ENCODE measurements at regions not wholly inside any gene's neighbourhood (a gene's known extent, or its start where the extent isn't known, plus 50 kb on each side); places are given as distances from the start of the nearest gene placed in this dataset.

DNA sequence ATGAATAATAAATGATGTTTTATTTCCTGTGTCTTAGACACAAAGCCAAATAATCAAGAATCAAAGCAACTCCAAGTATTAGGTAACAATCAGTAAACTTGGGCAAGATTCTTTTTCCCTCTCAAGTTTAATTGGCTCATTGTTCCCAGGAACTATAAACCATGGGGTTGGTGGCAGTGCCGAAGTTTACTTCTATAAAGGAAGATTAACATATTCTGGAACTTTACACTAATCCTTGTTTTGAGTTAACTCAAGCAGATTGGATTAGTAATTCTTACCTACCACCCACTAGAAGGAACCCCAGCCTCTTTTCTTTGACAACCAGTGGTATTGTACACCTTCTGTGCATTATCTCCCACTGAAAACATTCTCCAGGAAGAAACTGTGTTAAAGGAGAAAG, 197.1 kb downstream of the EXOC5 start:
- Mint-ChIP-seq H3K27me3 (peaks cover 22% of the 10 kb centered on the region), H3K4me3 (no peak overlapping the region), H3K9me3 (no peaks in the 10 kb centered on the region), H3K36me3 (ENCODE audit: low read depth) (no peaks in the 10 kb centered on the region), H3K27ac (no peak overlapping the region), H3K4me1 (ENCODE audit: low read depth) (no peaks in the 10 kb centered on the region)
- intact Hi-C loops (cut with micrococcal nuclease) = no loop called here
- TF ChIP-seq, protein P1, sequence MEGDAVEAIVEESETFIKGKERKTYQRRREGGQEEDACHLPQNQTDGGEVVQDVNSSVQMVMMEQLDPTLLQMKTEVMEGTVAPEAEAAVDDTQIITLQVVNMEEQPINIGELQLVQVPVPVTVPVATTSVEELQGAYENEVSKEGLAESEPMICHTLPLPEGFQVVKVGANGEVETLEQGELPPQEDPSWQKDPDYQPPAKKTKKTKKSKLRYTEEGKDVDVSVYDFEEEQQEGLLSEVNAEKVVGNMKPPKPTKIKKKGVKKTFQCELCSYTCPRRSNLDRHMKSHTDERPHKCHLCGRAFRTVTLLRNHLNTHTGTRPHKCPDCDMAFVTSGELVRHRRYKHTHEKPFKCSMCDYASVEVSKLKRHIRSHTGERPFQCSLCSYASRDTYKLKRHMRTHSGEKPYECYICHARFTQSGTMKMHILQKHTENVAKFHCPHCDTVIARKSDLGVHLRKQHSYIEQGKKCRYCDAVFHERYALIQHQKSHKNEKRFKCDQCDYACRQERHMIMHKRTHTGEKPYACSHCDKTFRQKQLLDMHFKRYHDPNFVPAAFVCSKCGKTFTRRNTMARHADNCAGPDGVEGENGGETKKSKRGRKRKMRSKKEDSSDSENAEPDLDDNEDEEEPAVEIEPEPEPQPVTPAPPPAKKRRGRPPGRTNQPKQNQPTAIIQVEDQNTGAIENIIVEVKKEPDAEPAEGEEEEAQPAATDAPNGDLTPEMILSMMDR (IDR thresholded peaks at IDR 0.05) = no peak
- ChIA-PET CTCF (no interaction called here), POLR2A (no interaction called here)
- ATAC-seq (no peak), DNase-seq (no peak)

DNA sequence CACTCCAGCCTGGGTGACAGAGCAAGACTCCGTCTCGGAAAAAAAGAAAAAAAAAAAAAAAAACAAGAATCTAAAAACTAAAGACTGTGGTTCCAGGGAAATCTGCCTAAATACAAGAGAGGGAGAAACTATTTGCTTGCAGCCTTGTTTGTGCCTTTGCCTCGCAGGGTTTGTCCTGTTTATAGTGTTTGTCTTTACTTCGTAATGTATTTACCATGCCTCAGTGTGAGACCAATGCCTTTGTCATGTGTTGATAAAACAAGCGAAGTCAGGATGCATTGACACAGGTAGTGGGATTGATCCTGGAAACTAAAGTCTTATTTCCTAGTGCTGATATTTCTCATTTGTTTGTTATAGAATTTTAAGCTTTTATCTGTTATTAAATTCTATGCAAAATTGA, 199.0 kb downstream of the EXOC5 start:
- Mint-ChIP-seq H3K36me3 (ENCODE audit: low read depth) (no peaks in the 10 kb centered on the region), H3K4me3 (no peak overlapping the region), H3K9me3 (no peaks in the 10 kb centered on the region), H3K4me1 (ENCODE audit: low read depth) (no peaks in the 10 kb centered on the region), H3K27ac (no peak overlapping the region), H3K27me3 (peaks cover 26% of the 10 kb centered on the region)
- TF ChIP-seq, protein P1 (IDR thresholded peaks at IDR 0.05) = no peak
- ATAC-seq (no peak), DNase-seq (no peak)
- CTCF ChIA-PET = interaction anchor here (0.6 to 1.2 kb wide), 2 partner anchors 268 to 579 kb away, joined by 3 read pairs; no protein-coding TSS in a partner anchor
- POLR2A ChIA-PET = no interaction called here
- intact Hi-C loops (cut with micrococcal nuclease) = loop anchor here (10.0 kb wide), 2 partner anchors 245 to 575 kb away; no protein-coding TSS in a partner anchor

DNA sequence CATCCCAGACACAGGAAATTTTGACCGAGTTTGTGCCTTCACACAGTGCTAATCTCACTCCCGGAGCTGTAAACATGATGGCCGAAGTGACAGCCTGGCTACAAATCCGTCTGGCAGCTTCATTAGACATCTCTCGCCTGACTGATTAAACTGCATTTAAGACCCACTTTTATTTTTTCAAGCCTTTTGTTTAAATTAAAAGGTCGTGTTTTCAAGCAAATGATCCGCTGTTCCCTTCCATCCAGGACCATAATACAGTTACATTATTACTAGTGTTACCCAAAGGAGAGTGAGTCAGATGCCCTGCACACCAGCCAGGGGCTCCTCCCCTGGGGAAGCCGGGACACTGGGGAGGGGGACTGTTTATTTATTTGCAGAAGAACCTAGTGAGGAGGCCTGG, 200.2 kb downstream of the EXOC5 start:
- TF ChIP-seq, protein P1 (IDR thresholded peaks at IDR 0.05) = no peak
- Mint-ChIP-seq H3K9me3 (no peaks in the 10 kb centered on the region), H3K4me1 (ENCODE audit: low read depth) (no peaks in the 10 kb centered on the region), H3K27ac (no peak overlapping the region), H3K36me3 (ENCODE audit: low read depth) (no peaks in the 10 kb centered on the region), H3K27me3 (peaks cover 26% of the 10 kb centered on the region), H3K4me3 (no peak overlapping the region)
- ChIA-PET CTCF (no interaction called here), POLR2A (no interaction called here)
- DNase-seq = no peak
- no peak for ATAC-seq
- intact Hi-C loops (cut with micrococcal nuclease) = loop anchor here (10.0 kb wide), 2 partner anchors 246 to 574 kb away; no protein-coding TSS in a partner anchor

DNA sequence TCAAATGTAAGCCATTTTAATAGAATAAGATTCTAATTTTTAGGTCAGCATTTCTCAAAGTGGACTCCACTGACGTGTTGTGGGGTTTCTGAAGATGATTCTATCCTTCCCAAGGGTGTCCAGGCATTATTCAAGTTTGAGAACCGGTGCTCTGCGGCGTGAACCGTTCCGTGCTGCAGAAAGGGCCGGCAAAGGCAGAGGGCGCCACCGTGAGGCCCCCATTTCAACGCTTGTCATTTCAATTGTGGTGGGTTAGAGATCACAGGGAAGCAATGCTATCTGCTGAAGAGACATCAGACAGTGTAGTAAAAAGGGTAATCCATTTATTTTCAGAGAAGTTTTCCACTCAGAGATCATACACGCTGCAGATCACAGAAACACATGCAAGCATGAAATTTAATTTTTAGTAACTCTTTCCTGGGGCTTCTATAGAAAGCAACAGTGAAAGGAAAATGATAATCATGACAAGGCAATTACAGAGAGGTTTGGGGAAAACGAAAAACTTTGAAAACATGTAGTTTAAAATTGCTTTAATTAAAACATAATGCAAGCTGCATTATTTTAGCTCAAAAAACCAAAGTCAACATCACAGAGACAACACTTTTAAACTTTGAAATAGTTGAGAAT, 201.7 kb downstream of the EXOC5 start:
- Mint-ChIP-seq H3K4me1 (ENCODE audit: low read depth) (no peaks in the 10 kb centered on the region), H3K27ac (no peak overlapping the region), H3K27me3 (peaks cover 27% of the 10 kb centered on the region), H3K4me3 (no peak overlapping the region), H3K9me3 (no peaks in the 10 kb centered on the region), H3K36me3 (ENCODE audit: low read depth) (no peaks in the 10 kb centered on the region)
- ATAC-seq = peak; percentile 45
- peak; percentile 69 for DNase-seq
- ChIA-PET CTCF (interaction anchor here (0.8 to 1.0 kb wide), 2 partner anchors 116 to 253 kb away, joined by 3 read pairs; no protein-coding TSS in a partner anchor), POLR2A (no interaction called here)
- intact Hi-C loops (cut with micrococcal nuclease) = loop anchor here (10.0 kb wide), 2 partner anchors 248 to 572 kb away; no protein-coding TSS in a partner anchor
- TF ChIP-seq, protein P1 (IDR thresholded peaks at IDR 0.05) = peak; percentile 65

DNA sequence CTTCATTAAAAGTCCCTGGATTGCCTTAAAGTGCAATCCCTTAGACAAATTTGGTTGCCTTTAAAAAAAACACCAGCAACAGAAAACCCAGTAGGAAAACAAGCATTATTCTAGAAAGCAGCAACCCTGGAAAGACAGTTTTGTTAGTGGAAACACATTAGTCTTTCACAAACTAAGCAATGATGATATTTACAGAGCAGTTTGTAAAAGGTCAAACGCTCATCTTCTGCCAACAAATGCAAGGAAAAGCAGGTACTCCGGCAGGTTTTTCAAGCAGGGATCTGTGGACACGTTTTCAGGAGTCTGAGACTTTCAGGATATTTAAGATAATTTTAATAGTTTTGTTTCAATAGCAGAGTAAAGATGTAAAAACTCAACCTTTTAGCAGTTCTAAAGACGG, 202.2 kb downstream of the EXOC5 start:
- peaks cover 27% of the 10 kb centered on the region for H3K27me3 Mint-ChIP-seq
- no peaks in the 10 kb centered on the region for H3K36me3 Mint-ChIP-seq (ENCODE audit: low read depth)
- TF ChIP-seq, protein P1 (IDR thresholded peaks at IDR 0.05) = no peak
- no peak overlapping the region for H3K27ac Mint-ChIP-seq
- DNase-seq (no peak), ATAC-seq (no peak)
- intact Hi-C loops (cut with micrococcal nuclease) = loop anchor here (10.0 kb wide), 2 partner anchors 248 to 572 kb away; no protein-coding TSS in a partner anchor
- POLR2A ChIA-PET = no interaction called here
- no peaks in the 10 kb centered on the region for H3K9me3 Mint-ChIP-seq
- no peak overlapping the region for H3K4me3 Mint-ChIP-seq
- CTCF ChIA-PET = no interaction called here
- H3K4me1 Mint-ChIP-seq (ENCODE audit: low read depth) = peaks cover under 1% of the 10 kb centered on the region

All from activated CD8-positive, alpha-beta T cell treated with anti-CD3 and anti-CD28 coated beads for 36 hours (primary cell).